GM19025 (cell line): ENCODE measurements at regions not wholly inside any gene's neighbourhood (a gene's known extent, or its start where the extent isn't known, plus 50 kb on each side); places are given as distances from the start of the nearest gene placed in this dataset.

ENCODE experiments used
- ATAC-seq: cut with Tn5 transposase; IDR thresholded peaks from one replicate; pipeline ENCODE4 v1.9.1; 2021; ENCODE audit warnings: mild to moderate bottlenecking, low read depth, moderate library complexity; ENCODE audit not compliant: unreplicated experiment

GRCh38 chr7:88516429-88516828, 209.7 kb upstream of the STEAP4 start:
- no peak for ATAC-seq

DNA sequence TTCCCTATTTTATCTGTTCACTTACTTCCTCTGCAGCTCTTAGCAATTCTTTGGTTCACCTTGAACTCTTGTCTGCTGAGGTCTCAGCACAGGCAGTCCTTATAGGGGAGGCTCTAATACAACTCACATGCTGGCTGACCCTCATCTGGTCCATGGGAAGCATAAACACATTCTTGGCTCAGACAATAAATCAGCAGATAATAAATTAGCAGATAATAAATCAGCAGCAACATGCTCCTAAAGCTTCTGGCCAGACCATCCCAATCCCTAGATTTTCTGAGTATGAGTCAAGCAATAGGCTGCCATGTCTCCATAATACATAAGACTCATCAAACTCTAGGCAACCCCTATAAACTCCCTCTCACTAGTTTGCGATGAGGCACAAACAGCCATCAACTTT, 208.6 kb upstream of the STEAP4 start:
- no peak for ATAC-seq

- no peak for ATAC-seq
Observed at GRCh38 chr7:88509341-88509740, 202.6 kb upstream of the STEAP4 start.

- no peak for ATAC-seq
Observed at GRCh38 chr7:88500131-88500530, 193.4 kb upstream of the STEAP4 start.

DNA sequence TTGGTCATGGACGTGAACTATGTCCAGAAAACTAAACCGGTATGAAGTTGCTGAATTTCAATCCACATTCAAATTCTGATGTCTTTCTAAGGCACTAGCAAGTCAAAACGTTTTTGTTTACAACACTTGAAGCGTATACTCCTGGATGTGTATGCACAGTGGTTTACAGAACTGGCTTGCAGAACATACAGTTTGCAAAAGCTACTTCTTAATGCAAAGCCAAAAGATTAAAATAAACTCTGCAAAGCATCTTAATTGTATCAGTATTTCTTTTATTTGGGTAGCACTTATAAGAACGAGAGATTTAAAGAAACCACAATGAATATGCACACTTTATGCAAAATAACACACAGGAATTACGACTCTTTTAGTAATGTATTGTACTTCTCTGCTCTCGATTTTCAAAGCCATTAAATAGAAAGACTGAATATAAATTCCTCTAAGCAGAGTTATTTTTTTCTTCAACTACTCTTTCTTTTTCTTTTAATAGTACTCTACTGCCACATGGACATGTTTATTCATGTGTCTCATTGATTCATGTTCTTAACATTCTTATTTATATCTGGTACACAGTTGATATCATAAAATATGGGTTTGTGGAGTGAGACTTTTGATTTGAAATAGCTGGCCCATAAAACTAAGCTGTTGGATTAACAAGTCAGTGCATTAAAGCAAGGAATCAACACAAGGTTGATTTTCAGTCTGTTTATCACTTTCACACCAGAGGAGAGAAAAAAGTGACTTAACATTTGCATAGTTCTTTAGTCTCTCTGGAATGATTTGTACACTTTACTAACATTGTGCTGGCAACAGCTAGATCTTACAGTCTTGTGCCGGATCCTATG, 189.4 kb upstream of the STEAP4 start:
- ATAC-seq, result no peak

GRCh38 chr7:88492153-88492552, 185.5 kb upstream of the STEAP4 start:
- ATAC-seq, result no peak

DNA sequence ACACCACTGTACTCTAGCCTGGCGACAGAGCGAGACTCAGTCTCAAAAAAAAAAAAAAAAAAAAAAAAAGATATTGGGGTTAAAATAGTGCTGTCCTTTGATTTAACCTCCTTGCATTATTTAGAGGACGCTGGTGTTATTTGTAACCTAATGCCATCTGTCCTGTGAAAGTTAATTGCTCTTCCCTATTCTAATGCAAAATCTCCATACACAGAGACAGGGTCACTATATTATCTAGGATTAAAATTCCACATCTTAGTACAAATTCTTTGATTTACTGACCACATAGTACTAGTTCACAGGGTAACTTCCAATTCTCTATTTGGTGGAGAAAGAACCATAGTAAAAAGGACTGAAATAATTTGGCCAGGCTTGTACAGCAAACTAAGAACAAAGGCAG, 184.2 kb upstream of the STEAP4 start:
- ATAC-seq, result no peak

DNA sequence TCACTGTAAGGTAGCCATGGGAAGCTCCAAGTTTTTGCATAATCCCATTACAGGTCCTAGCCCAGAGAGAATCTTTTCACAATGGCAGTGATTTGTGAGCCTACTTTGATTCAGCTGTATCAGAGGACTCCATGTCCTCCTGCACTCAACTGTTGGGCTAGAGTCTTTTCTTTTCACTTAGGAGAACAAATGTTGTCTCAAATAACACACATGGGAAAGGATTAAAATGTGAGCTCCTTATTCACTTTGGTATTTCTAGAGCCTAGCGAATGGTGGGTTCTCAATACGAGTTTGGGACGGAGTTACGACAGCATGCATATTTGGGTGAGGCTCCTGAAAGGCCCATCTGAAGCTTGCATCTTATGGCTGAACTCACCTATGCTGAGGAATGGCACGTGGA, 183.5 kb upstream of the STEAP4 start:
- no peak for ATAC-seq

DNA sequence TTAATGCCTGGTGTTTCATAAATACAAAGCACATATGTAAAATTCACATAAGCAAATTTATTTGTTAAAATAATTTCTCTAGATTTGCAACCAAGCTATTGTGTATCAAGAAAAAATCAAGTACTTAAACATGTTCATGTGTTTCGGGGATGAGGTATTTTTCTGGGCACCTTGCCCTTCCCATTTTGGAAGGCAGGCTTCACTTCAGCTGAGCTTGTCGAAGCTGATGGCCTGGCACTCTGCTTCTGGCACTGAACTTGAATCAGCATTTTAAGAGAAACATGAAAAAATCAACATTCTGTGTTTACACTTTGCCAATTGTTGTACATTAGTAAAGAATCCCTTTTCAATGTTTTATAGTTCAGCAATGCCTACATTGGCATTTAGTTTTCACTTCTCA, 179.1 kb upstream of the STEAP4 start:
- ATAC-seq, result no peak

- ATAC-seq, result no peak
Observed at GRCh38 chr7:88484551-88484950, 177.9 kb upstream of the STEAP4 start.

DNA sequence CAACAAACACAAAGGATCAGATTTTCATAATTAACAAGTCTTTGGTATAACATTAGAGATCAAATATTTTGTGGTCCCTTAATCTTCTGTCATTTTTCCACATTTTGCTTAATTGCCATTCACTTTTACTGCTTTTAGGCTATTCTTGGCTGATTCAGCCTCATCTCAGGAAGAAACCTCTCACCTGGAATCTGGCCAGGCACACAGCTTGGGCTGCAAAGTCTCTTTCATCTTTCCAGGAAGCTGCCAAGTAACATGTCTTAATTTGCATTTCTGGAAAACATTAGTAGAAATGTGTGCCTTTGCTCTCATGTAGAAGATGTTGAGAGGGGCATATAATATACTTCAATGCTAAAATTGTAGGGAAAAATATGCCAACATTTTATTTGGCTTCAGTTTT, 174.2 kb upstream of the STEAP4 start:
- ATAC-seq, result no peak

GRCh38 chr7:88480271-88480670, 173.6 kb upstream of the STEAP4 start:
- no peak for ATAC-seq

GRCh38 chr7:88477976-88478375, 171.3 kb upstream of the STEAP4 start:
- ATAC-seq, result no peak

- ATAC-seq, result no peak
Observed at GRCh38 chr7:88465600-88465999, 158.9 kb upstream of the STEAP4 start.

DNA sequence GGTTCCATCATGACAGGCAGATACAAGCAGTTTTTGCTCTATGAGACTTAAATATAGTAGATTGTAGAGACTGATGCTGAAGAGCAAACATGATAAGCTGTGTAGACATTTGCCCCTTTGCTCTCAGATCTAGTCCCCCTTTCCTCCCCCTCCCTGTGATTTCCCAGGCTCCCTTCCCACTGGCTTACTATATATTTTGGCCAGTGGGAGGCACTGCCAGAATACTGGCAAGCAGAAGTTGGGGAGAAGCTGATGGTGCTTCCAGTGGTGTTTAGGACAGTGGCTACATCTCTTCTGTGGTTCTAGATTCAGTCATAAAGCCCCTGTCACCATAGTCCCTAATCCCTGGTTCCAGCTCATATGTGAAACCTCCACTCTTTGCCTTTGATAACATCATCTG, 156.1 kb upstream of the STEAP4 start:
- no peak for ATAC-seq

DNA sequence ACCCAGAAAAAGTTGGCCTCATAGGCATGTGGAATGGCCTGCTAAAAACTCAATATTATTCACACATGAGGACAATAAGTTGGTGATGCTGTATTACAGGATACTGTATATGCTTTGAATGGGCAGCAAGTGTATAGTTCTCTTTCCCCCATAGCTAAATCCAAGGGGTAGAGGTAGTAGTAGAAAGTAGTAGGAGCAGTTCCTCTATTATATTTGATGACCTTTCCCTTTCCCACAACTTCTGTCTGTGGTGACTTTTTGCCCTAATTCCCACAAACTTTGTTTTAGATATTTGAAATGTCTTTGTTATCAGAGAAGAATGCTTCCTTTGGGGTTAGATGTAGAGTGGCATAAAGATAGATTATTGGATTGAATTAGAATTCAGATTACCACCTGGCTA, 154.0 kb upstream of the STEAP4 start:
- no peak for ATAC-seq

GRCh38 chr7:88458946-88459345, 152.3 kb upstream of the STEAP4 start:
- no peak for ATAC-seq

- ATAC-seq, result no peak
Observed at GRCh38 chr7:88458279-88458678, 151.6 kb upstream of the STEAP4 start.

GRCh38 chr7:88457320-88457719, 150.6 kb upstream of the STEAP4 start:
- ATAC-seq, result no peak

DNA sequence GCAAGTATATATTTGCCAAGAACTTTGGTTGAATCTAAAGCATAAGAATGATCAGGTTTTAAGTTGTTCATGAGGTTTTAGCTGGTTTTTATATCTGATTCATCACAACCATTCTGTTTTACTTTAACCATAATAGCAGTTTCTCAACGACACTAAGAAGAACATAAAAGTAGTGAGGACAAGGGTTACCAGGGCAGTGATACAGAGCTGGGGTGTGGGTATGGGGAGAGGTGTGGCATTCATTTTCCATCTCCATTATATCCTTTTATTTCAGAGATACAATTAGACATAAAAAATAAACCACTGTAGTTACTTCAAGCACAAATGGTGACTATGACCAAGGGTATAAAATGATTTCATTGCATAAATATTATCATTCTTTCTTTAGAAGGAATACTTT, 149.8 kb upstream of the STEAP4 start:
- ATAC-seq, result no peak

GRCh38 chr7:88455696-88456095, 149.0 kb upstream of the STEAP4 start:
- no peak for ATAC-seq

DNA sequence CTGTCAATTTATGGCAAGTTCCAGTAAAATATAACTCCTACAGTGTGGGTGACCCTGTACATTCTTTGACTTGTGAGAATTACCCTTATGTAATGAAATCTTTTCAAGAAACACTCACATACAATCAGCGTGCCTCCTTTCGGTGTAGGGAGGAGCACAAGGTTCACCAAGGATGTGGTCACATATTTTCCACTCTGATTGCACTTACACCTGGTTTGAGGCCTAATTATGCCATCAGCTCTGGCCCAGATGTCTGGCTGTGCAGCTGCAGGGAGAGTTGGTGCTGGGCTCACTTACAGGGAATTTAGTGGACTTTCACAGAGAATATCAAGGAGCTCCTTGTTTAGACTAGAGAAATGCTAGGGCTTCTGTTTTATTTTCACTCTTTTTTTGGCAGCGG, 146.0 kb upstream of the STEAP4 start:
- no peak for ATAC-seq

DNA sequence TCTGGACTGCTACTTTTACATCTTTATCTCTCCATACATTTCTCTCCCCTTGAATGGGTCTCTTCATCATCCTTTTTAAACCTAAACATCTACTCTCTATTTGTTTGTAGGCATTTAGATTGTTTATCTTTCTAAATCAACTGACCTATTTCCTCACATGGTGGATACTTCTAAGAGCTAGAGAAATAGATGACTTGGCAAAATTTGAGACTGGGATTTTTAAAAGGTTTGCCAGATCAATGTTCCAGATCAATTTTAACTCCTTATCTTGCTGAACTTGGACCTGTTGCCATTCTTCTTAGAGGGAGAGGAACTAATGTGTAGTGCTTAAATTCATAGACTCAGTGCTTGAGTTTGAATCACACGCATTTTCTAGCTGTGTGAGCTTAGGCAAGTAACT, 144.2 kb upstream of the STEAP4 start:
- ATAC-seq, result no peak
